Activated CD4-positive, CD25-positive, alpha-beta regulatory T cell treated with anti-CD3 and anti-CD28 coated beads, Interleukin-2, amount 50 U/mL, for 16 hours (primary cell): ENCODE measurements at regions not wholly inside any gene's neighbourhood (a gene's known extent, or its start where the extent isn't known, plus 50 kb on each side); places are given as distances from the start of the nearest gene placed in this dataset.

ENCODE experiments used
- DNase-seq: peaks from one replicate; pipeline ENCODE4 v3.0.0-alpha.2; 2020; ENCODE audit warnings: low read depth, low spot score

- no peak for DNase-seq
These were observed 313.2 kb downstream of the PIK3C3 start for GRCh38 chr18:42268186-42268725.

- no peak for DNase-seq
These were observed 313.8 kb downstream of the PIK3C3 start for GRCh38 chr18:42268798-42269197.

GRCh38 chr18:42271647-42272414, 316.8 kb downstream of the PIK3C3 start:
- no peak for DNase-seq

GRCh38 chr18:42274488-42275137, 319.6 kb downstream of the PIK3C3 start:
- no peak for DNase-seq

GRCh38 chr18:42275138-42275535, 320.1 kb downstream of the PIK3C3 start:
- no peak for DNase-seq

GRCh38 chr18:42275949-42276730, 321.1 kb downstream of the PIK3C3 start:
- no peak for DNase-seq

- no peak for DNase-seq
These were observed 326.1 kb downstream of the PIK3C3 start for GRCh38 chr18:42281124-42281523.

- DNase-seq = no peak
These were observed 326.8 kb downstream of the PIK3C3 start for GRCh38 chr18:42281851-42282250.

GRCh38 chr18:42287047-42287446, 332.0 kb downstream of the PIK3C3 start:
- DNase-seq = no peak

- no peak for DNase-seq
These were observed 333.1 kb downstream of the PIK3C3 start for GRCh38 chr18:42288129-42288528.

GRCh38 chr18:42289526-42289925, 334.5 kb downstream of the PIK3C3 start:
- no peak for DNase-seq

GRCh38 chr18:42290318-42291307, 335.6 kb downstream of the PIK3C3 start:
- DNase-seq = no peak

GRCh38 chr18:42292654-42293053, 337.6 kb downstream of the PIK3C3 start:
- no peak for DNase-seq

- DNase-seq = no peak
These were observed 341.2 kb downstream of the PIK3C3 start for GRCh38 chr18:42296192-42296591.

- no peak for DNase-seq
These were observed 341.7 kb downstream of the PIK3C3 start for GRCh38 chr18:42296723-42297122.

GRCh38 chr18:42298759-42299675, 344.0 kb downstream of the PIK3C3 start:
- DNase-seq = peak; percentile 8

- no peak for DNase-seq
These were observed 351.0 kb downstream of the PIK3C3 start for GRCh38 chr18:42305869-42306593.

GRCh38 chr18:42306594-42306980, 351.6 kb downstream of the PIK3C3 start:
- DNase-seq = no peak

- no peak for DNase-seq
These were observed 355.9 kb downstream of the PIK3C3 start for GRCh38 chr18:42310956-42311355.
